ENCODE measurements at regions not wholly inside any gene's neighbourhood (a gene's known extent, or its start where the extent isn't known, plus 50 kb on each side); places are given as distances from the start of the nearest gene placed in this dataset.

DNA sequence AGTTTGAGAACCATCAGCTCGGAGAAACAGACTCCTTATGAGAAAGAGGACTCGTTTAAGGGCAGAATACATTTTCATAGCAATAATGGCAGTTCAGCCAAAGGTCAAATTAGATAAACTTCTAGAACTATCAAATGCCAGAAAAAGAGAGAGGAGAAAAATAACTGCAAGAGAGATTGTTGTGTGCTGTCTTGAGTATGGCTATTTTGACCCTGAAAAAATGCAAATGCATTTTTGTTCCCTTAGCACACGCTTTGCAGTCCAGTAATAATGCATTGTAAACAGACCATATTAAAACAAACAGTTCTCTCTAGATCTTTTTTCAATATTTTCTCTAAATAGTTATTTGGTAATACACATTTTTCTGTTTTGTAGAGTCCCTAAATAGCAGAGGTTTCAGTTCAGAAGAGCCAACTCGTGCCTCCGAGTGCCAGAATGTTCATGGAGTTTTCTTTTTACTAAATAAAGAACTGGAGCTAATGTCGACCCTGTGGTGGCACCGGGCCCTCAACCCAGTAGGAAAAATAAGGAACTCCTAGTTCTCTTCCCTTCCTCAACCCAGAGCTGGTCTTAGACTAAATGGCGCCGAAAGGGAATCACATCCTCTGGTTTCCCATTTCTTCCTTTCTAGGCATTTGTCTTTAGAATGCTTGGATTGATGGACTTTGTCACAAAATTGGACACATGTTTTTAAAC lies 298.0 kb downstream of the MAP2K4 start:
- H2BK15ac ChIP-seq (ENCODE audit: low read depth, low read length), result no peak overlapping the region
- no peak overlapping the region for H3K9ac ChIP-seq (ENCODE audit: extremely low read depth, insufficient read length, low read length)
- no peak overlapping the region for H4K5ac ChIP-seq (ENCODE audit: insufficient read length, low read depth, low read length)
- Mint-ChIP-seq H3K9me3 (peaks cover 0 to 6% of the 10 kb centered on the region in 2 experiments; a peak in 4 of 5 replicates), H3K27me3 (ENCODE audit: low read depth) (no peaks in the 10 kb centered on the region), H3K4me1 (no peaks in the 10 kb centered on the region), H3K4me3 (no peak overlapping the region), H3K36me3 (ENCODE audit: insufficient read depth in 1 of 3, low read depth in 3 of 3) (no peaks in the 10 kb centered on the region), H3K27ac (no peak overlapping the region)
- H3K14ac ChIP-seq (ENCODE audit: insufficient read depth, low read length), result no peak overlapping the region
- no peak overlapping the region for H3T11ph ChIP-seq (ENCODE audit: low read length)
- H3K9me3 ChIP-seq (ENCODE audit: control insufficient read depth, low read depth, low read length), result no peaks in the 10 kb centered on the region
- TF ChIP-seq, protein P1, sequence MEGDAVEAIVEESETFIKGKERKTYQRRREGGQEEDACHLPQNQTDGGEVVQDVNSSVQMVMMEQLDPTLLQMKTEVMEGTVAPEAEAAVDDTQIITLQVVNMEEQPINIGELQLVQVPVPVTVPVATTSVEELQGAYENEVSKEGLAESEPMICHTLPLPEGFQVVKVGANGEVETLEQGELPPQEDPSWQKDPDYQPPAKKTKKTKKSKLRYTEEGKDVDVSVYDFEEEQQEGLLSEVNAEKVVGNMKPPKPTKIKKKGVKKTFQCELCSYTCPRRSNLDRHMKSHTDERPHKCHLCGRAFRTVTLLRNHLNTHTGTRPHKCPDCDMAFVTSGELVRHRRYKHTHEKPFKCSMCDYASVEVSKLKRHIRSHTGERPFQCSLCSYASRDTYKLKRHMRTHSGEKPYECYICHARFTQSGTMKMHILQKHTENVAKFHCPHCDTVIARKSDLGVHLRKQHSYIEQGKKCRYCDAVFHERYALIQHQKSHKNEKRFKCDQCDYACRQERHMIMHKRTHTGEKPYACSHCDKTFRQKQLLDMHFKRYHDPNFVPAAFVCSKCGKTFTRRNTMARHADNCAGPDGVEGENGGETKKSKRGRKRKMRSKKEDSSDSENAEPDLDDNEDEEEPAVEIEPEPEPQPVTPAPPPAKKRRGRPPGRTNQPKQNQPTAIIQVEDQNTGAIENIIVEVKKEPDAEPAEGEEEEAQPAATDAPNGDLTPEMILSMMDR (conservative IDR thresholded peaks at IDR 0.05), result no peak
- no peak overlapping the region for H3K27ac ChIP-seq (ENCODE audit: insufficient read length, low read depth, low read length)
- H3K4me2 ChIP-seq (ENCODE audit: insufficient read depth, insufficient read length, low read length), result no peak overlapping the region
- no peaks in the 10 kb centered on the region for H3K79me2 ChIP-seq (ENCODE audit: insufficient read depth, low read length)
- no peak overlapping the region for H3K18ac ChIP-seq (ENCODE audit: insufficient read length, low read depth, low read length)
- H3K79me1 ChIP-seq (ENCODE audit: insufficient read depth, low read depth, low read length, poor library complexity, severe bottlenecking), result no peaks in the 10 kb centered on the region
- no peak overlapping the region for H4K91ac ChIP-seq (ENCODE audit: insufficient read length, low read depth, low read length)
- no peak overlapping the region for H2AFZ ChIP-seq (ENCODE audit: low read length)
- H2BK120ac ChIP-seq (ENCODE audit: low read depth, low read length, poor library complexity, severe bottlenecking), result no peak overlapping the region
- H3K4ac ChIP-seq (ENCODE audit: low read depth, low read length), result no peak overlapping the region
- no peak overlapping the region for H2BK12ac ChIP-seq (ENCODE audit: insufficient read length, low read depth, low read length)
- no peak overlapping the region for H4K8ac ChIP-seq (replicated peaks; ENCODE audit: insufficient read length, low read depth, low read length)
- H2BK5ac ChIP-seq (ENCODE audit: insufficient read length, low read length), result no peak overlapping the region
- no peak overlapping the region for H3K56ac ChIP-seq (ENCODE audit: insufficient read length, low read depth, low read length)
- no peaks in the 10 kb centered on the region for H3K27me3 ChIP-seq (ENCODE audit: insufficient read depth, low read length)
- H2BK20ac ChIP-seq (ENCODE audit: low read depth, low read length, poor library complexity, severe bottlenecking), result no peak overlapping the region
- no peaks in the 10 kb centered on the region for H3K4me1 ChIP-seq (ENCODE audit: insufficient read depth, low read length)
- DNase-seq, result no peak
- no peak overlapping the region for H2AK5ac ChIP-seq (ENCODE audit: insufficient read length, low read length)
- no peaks in the 10 kb centered on the region for H3K23me2 ChIP-seq (ENCODE audit: insufficient read length, low read depth, low read length, poor library complexity, severe bottlenecking)
- no peak overlapping the region for H3K23ac ChIP-seq (ENCODE audit: insufficient read length, low read depth, low read length)
- WGBS (ENCODE audit: extremely low coverage, insufficient read length, low lambda C conversion rate), result no CpG with 5 or more reads among the region's 9 CpGs
- H4K20me1 ChIP-seq (ENCODE audit: control insufficient read depth, insufficient read depth, insufficient read length), result no peaks in the 10 kb centered on the region

All from H9 (cell line).